HTR-8/SVneo (cell line): ENCODE measurements at regions not wholly inside any gene's neighbourhood (a gene's known extent, or its start where the extent isn't known, plus 50 kb on each side); places are given as distances from the start of the nearest gene placed in this dataset.
A peak's percentile ranks its signal among the peaks of the same experiment; 100 is the strongest.

Experiments used
- DNase-seq: peaks from one replicate; pipeline ENCODE4 v3.0.0; 2011; ENCODE audit warnings: low spot score, mixed read lengths; ENCODE audit not compliant: insufficient read length
- FAIRE-seq: peaks from 2 replicates; lab custom pipeline; 2011; peaks lifted over from hg19 to GRCh38; lab: Jason Lieb, UNC

DNA sequence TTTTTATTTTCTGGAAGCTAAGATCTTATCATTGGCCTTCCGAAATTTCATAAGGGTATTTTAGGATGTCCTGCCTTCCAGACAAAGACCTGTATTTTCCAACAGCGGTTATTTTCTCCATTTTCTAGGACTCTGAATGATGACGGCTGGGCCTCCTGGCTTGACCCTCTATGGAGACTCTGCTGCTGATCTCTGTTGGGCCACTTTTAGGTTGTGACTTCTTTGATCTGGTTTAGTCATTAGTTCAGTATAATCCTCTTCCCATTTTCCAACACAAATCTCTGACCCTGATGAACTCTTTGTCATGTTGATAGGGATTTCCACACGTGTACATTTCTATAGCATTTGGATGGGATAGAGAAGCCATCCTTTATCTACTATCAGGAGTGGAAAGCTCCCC, 93.7 kb downstream of the HS1BP3 start:
- DNase-seq (no peak), FAIRE-seq (no peak)

DNA sequence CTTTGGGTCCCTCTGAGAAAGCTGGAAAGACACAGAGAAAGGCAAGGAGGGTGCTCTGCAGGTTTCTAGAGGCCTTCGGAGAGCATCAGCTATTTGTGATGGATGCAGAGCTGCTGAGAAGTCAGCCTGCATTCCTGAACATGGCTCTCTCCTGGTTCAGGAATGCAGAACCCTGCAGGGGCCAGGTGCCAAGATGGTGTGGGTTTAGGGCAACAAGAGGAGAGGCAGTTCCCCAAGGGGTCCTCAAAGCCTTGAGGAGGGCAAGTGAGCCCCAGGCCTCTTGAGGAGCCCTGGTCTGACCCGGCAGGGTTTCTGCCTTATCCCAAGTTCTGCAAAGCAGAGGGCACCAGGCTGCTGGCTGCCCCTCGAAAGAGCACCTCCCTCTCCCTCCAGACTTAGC, 93.3 kb downstream of the HS1BP3 start:
- FAIRE-seq (no peak), DNase-seq (no peak)

DNA sequence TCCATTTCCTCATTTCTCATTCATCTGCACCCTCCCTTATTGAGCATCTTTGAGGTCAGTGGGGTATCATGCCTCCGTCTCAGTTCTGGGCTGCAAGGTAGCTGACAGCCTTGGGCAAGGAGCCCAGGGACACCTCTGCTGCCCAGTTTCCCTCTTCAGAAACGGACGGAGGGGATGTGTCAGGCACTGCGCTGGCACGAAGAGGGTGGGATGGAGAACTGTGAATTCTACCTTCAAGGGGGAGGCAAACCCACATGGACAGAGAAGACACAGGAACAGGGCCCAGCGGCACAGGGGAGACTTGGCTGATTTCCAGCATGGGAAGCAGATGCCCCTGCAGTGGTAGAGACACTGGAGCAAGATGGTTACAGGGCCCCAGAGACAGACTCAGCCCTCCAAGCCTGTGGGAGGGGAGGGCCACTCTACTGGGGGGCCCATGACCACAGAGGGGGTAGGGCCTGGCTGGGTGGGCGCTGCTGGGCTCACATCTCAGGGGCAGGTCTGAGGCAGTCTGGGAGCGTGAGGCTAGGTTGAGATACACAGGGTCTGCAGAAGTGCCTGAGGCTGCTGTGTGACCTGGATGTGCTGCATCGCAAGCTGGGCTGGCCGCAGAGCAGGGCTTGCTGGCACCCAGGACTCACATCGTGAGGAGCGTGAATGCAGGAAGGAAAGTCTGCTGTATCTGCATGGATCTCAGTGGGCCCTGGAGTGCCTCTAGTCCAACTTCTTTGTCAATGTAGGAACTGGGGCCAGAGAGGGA, 92.3 kb downstream of the HS1BP3 start:
- no peak for DNase-seq
- peak; percentile 68 for FAIRE-seq

DNA sequence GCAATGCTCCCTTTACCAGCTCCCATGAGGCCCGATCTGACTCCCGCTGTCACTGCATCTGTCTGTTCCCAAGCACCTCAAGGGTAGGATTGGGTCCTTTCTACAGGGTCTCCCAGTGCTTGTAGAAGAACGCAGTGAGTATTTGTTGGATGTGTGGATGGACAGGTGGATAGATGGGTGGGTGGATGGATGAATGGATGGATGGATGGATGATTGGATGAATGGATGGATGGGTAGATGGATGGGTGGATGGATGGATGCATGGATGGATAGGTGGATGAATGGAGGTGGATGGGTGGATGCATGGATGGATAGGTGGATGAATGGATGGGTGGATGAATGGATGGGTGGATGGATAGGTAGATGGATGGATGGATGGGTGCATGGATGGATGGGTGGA, 91.6 kb downstream of the HS1BP3 start:
- peak; percentile 73 for FAIRE-seq
- no peak for DNase-seq

DNA sequence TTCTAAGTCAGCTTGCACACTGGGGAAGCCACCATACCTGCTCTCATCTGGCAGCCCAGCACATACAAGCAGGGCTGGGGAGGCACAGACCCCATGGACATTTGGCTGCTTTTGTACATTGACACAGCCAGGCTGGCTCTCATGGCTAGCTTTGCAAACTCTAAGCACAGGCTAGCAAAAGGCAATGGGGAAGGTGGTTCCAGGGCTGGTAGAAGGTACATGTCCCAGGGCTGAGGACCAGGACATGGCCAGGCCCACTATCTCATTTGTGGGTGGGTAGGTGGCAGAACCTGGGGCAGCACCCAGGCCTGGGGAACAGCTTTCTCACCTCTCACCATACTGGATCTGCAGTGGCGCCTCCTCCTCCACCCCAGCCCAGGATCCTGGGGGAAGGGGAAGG, 90.9 kb downstream of the HS1BP3 start:
- no peak for FAIRE-seq
- no peak for DNase-seq

DNA sequence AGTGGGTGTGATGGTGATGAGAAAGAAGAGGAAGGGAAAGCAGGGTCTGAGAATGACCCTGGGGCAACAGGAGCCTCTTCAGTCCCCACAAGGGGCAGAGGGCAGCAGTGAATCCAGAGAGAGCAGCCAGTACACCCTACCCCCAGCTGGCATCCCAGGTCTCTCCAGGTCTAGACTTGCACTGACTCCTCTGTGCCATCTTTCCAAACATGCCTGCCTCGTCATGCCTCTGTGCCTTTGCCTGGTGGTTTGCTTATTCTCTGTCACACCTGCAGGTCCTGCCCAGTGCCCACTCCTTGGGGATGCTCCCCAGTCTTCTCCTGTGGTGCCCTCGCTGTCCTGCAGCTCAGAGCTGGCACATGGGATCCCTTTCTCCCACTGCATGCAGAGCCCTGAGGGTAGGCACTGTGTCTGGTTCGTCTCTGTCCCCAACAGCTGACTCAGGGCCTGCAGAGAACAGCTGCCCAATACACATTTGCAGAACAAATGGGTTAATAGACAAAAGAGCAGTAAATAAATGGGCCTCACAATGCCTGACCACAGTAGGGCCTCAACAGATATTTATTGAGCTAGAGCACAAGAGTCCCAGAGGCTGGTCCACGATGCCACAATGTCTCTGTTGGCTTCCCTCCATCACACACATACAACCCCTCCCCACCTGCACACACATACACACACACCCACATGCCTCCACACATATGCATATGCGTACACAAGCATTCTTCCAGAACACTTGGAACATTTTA, 89.8 kb downstream of the HS1BP3 start:
- peak; percentile 90 for FAIRE-seq
- DNase-seq = no peak

DNA sequence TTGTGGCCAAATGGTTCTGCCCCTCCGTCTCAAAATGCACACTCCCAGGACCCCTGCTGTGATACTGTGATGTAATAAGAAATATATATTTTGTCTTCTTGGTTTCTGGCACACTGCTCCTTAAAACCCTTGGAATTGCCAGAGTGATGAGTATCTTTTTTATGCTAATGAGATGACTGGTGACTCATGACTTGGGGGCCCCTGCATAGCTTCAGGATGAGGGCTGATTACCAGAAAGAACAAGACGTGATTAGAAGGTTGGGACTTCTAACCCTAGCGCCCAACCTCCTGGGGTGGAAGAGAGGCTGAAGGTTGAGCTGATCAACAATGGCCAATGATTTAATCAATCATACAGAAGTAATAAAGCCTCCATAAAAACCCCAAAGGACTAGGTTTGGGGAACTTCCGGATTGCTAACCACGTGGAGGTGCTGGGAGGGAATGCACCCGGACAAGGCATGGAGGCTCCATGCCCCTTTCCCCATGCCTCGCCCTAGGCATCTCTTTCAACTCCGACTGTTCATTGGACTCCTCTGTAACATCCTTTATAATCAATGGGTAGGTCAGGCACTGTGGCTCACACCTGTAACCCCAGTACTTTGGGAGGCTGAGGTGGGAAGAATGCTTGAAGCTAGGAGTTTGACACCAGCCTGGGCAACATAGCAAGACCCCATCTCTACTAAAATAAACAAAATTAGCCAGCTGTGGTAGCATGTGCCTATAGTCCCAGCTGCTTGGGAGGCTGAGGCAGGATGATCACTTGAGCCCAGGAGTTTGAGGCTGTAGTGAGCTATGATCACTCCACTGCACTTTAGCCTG, 89.1 kb downstream of the HS1BP3 start:
- FAIRE-seq = peak; percentile 77
- peak; percentile 88 for DNase-seq

DNA sequence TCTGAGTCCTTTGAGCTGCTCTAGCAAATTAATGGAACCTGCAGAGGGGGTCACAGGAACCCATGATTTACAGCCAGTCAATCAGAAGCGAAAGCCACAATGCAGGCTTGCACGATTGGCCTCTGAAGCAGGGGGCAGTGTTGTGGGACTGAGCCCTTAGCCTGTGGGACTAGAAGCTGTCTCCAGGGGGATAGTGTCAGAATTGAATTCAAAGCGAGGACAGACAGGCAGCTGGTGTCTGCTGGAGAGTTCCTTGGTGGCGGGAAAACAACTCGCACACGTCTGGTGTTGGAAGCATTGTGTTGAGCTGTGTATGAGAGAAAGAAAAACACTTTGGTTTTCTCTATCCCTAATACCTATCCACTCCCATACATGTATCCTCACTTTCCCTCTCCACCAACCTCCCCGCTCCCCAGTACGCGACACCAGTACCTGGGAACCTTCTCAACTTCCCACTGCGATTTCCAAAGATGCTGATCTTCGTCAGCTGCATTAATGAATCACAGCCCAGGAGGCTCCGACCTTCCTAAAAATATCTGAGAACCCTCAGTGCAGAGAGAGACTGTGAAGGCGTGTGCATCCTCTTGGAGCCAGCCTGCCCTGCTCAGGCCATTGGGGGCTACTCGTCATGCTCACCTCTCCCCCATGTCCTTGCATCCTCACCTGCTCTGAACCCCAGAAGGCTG, 88.2 kb downstream of the HS1BP3 start:
- FAIRE-seq = peak; percentile 55
- no peak for DNase-seq

DNA sequence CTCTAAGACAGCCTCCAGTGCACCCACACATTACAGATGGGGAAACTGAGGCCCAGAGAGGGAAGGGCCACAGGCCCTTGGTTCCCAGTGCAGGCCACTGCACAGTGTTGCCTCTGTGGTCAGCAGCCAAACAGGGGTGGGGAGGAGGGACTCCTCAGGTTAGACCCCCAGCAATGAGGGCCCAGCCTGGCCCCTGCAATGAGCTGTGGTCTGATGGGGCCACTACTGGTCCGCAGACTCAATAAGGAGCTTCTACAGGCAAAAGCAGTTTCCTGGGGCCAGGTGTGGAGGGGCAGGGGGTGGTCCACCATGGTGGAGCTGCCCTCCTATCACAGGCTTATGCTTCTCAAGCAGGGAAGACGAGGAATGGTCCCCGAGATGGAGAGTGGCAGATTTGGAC, 87.6 kb downstream of the HS1BP3 start:
- DNase-seq (no peak), FAIRE-seq (no peak)

DNA sequence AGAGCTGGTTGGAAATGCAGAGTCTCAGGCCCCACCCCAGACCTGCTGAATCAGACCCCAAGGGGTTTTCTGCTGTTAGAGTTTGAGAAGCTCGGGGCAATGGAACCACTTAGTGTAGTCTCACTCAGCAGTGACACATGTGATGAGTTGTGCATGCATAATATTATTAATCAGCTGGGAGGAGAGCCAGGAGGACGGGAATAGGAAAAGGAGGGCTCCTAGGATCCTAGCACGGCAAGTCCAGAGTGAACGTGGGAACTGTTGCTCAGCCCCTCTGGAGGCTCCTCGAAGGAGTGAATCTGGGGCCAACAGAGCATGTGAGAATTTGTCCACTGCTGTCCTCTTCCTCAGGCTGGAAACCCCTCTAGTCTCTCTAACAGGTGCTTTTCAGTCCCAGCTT, 87.1 kb downstream of the HS1BP3 start:
- FAIRE-seq = no peak
- DNase-seq = no peak

DNA sequence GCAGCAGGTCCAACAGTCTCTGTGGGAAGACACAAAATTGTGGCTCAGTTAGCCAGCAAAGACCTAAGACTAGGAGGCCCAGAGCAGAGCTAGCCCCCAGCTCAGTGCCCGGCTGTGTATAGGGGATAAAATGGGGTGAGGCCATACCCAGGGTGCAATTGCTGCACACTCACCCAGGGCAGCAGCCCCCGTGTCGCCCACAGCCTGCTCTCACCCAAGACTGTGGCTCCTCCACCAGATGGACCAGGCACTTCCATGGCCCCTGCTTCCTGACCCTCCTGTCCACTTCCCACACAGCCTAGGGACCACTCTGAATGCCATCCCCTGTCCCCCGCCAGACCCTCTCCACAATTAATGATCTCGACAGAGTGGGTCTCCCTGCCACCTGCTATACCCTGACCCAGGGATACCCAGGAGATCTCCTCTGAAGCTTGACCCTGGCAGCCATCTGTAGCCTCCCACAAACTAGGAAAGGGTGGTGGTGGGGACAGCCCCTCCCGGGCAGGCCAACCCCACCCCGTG, 85.7 kb downstream of the HS1BP3 start:
- FAIRE-seq = no peak
- no peak for DNase-seq

DNA sequence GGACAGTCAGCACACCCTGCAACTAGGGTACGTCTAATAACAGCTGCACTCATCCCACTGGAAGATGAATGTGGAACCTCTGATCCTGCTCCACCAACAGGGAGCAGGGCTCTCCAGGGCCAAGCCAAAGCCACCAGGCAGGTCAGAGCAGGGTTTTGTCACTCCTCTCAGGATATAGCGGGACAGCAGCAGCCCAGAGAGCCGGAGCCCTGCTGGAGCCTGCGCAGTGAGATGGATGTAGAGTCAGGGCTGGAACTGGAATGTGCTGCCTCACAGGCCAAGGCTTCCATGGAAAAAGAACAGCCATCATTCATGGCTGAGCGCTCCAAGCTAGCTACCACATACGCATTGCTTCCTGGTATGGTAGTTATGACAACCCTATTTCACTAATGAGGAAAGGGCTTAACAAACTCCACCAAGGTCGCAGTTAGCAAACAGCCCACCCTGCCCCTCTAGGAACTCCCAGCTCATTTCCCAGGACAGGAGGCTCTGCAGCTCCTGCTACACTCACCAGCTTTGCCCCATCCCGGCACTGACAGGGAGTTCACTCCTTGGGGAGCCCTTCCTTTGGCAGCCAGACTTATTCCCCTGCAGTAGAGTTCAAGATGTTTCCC, 85.2 kb downstream of the HS1BP3 start:
- DNase-seq = no peak
- FAIRE-seq = no peak

DNA sequence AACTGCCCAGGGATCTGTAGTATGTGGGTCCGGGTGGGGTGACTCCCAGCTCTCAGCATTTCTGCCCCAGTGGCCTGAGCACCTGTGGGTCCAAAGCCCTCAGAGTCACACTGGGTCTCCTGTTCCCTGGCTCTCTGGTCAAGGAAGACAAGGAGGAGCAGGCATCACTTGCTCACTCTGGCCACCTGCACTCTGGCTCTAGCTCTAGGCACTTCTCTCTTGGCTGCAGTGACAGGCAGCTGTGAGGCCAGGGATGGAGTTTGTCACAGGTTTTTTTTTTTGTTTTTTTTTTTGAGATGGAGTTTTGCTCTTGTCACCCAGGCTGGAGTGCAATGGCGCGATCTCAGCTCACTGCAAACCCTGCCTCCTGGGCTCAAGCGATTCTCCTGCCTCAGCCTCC, 84.6 kb downstream of the HS1BP3 start:
- DNase-seq = no peak
- FAIRE-seq = no peak

DNA sequence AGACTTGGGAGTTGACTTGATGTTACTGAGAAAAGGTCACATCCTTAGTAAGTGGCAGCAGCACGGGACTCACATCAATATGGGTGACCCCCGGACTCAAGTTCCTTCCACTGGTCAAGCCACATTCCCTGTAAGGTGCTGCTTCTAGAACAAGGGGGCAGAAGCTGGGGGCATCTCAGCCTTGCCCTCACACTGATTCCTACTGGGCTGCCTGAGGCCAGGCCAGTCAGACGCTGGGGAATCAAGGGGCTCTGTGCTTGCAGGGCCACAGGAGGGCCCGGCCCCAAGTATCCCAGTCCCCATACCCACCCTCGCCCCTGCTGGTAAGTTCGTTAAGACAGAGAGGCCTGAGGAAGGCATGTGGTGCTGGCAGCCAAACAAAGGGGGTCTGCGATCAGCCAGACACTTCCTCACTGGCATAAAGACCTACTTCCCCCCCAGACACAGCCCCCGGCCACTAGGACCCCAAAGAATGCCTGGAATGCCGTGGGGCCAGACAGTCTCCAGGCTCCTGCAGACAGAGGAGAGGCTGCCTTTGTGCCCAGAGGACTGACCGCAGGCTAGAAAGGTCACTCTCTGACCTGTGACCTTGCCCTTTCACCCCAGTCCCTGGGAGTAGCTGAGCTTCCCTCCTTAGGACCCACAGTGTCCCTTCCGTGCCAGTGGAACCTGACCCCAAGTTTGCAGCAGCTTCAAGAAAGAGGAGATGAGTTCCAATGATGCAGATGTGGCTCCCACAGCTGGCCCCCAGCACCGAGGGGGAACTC, 83.6 kb downstream of the HS1BP3 start:
- FAIRE-seq = peak; percentile 16
- peak; percentile 39 for DNase-seq
